Endothelial cell of umbilical vein (primary cell): ENCODE measurements at regions not wholly inside any gene's neighbourhood (a gene's known extent, or its start where the extent isn't known, plus 50 kb on each side); places are given as distances from the start of the nearest gene placed in this dataset.

Experiments used
- BruUV-seq: library from RNA; stranded (reverse); fragments of 400-500 nt; replicated peaks from 2 replicates; lab custom pipeline; 2021; lab: Mats Ljungman, UMichigan
- CTCF ChIA-PET: fragments of 300-600, 350-600 bp; sonication (Branson Sonifier 250); formaldehyde crosslinking; loops from one replicate; lab custom pipeline; 2021; ENCODE audit warnings: antibody characterized with exemption, inconsistent platforms; lab: Charles Lee
- POLR2A ChIA-PET: fragments of 300-600, 350-600 bp; sonication (Branson Sonifier 250); formaldehyde crosslinking; loops from one replicate; lab custom pipeline; 2021; ENCODE audit warnings: antibody characterized with exemption, inconsistent platforms; lab: Charles Lee
- DNase-seq: peaks from one replicate; pipeline ENCODE4 v3.0.0-alpha.2; 2011; ENCODE audit warnings: low read depth, low spot score
- FAIRE-seq: peaks from 2 replicates; lab custom pipeline; 2011; peaks lifted over from hg19 to GRCh38; lab: Jason Lieb, UNC
- H2AFZ ChIP-seq: 2 replicates; pipeline ENCODE4 v1.6.0; 2012; ENCODE audit warnings: low read depth, low read length, control low read depth, inconsistent platforms
- H3K27ac ChIP-seq: 2 replicates; pipeline ENCODE4 v1.5.1; 2011; ENCODE audit warnings: low read depth, mild to moderate bottlenecking, control low read depth, low read length, moderate library complexity; ENCODE audit not compliant: insufficient read depth
- H3K27me3 ChIP-seq, 2 experiments: 2 replicates each; pipeline versions ENCODE4 v1.6.0 to v1.6.1; 2011; ENCODE audit warnings: low read length in 2 of 2, mixed read lengths in 1 of 2; ENCODE audit not compliant: control insufficient read depth in 2 of 2, insufficient read depth in 2 of 2
- H3K36me3 ChIP-seq, 2 experiments: 2 replicates in 1 of 2; 3 replicates in 1 of 2; pipeline ENCODE4 v1.5.1; 2011; ENCODE audit warnings: low read length in 2 of 2, mild to moderate bottlenecking in 1 of 2, moderate library complexity in 1 of 2; ENCODE audit not compliant: control insufficient read depth in 2 of 2, insufficient read depth in 2 of 2; ENCODE audit errors: extremely low read depth in 1 of 2
- H3K4me1 ChIP-seq: 3 replicates; pipeline ENCODE4 v1.5.1; 2011; ENCODE audit warnings: mild to moderate bottlenecking, low read length; ENCODE audit not compliant: control insufficient read depth, insufficient read depth; ENCODE audit errors: extremely low read depth
- H3K4me2 ChIP-seq: 2 replicates; pipeline ENCODE4 v1.6.1; 2011; ENCODE audit warnings: low read length, control low read depth, mixed read lengths; ENCODE audit not compliant: insufficient read depth
- H3K4me3 ChIP-seq, 3 experiments: fragments of 200-600 bp in 1 of 3; sonication (generic), shearing (Covaris generic) in 1 of 3; replicated peaks in 1 of 3; 2 replicates each; pipeline ENCODE4 v1.5.1; 2011 to 2016; ENCODE audit warnings: control low read depth in 3 of 3, low read length in 3 of 3, mild to moderate bottlenecking in 2 of 3, inconsistent platforms in 1 of 3, low read depth in 1 of 3, moderate library complexity in 1 of 3; ENCODE audit not compliant: insufficient read depth in 1 of 3
- H3K79me2 ChIP-seq: 2 replicates; pipeline ENCODE4 v1.6.0; 2012; ENCODE audit warnings: low read length, inconsistent platforms; ENCODE audit not compliant: control insufficient read depth, insufficient read depth
- H3K9ac ChIP-seq: replicated peaks from 2 replicates; pipeline ENCODE3; 2011; ENCODE audit warnings: low read length, control low read depth; ENCODE audit not compliant: insufficient read depth; ENCODE audit errors: extremely low read depth
- H3K9me1 ChIP-seq: replicated peaks from 3 replicates; pipeline ENCODE4 v1.6.0; 2011; ENCODE audit warnings: mild to moderate bottlenecking, low read length; ENCODE audit not compliant: control insufficient read depth, insufficient read depth; ENCODE audit errors: extremely low read depth
- H3K9me3 ChIP-seq: replicated peaks from 2 replicates; pipeline ENCODE4 v1.5.1; 2012; ENCODE audit warnings: low read length, inconsistent platforms; ENCODE audit not compliant: control insufficient read depth, insufficient read depth
- H4K20me1 ChIP-seq: replicated peaks from 2 replicates; pipeline ENCODE3; 2011; ENCODE audit warnings: mild to moderate bottlenecking, low read length; ENCODE audit not compliant: control insufficient read depth, insufficient read depth; ENCODE audit errors: extremely low read depth
- CTCF ChIP-seq, 2 donors: IDR thresholded peaks; 1 replicate in 1 of 2; 2 replicates in 1 of 2; pipeline ENCODE4 v1.5.1; 2011; ENCODE audit warnings: low read length in 2 of 2, mild to moderate bottlenecking in 2 of 2, moderate library complexity in 2 of 2, control low read depth in 1 of 2, inconsistent platforms in 1 of 2, low read depth in 1 of 2; ENCODE audit not compliant: insufficient read depth in 1 of 2; ENCODE audit errors: extremely low read depth in 1 of 2
- EZH2 ChIP-seq: IDR thresholded peaks from 2 replicates; pipeline ENCODE4 v1.6.1; 2012; ENCODE audit warnings: borderline replicate concordance, low read depth, mild to moderate bottlenecking, moderate library complexity, low read length, inconsistent platforms; ENCODE audit not compliant: severe bottlenecking
- FOS ChIP-seq: IDR thresholded peaks from 2 replicates; pipeline ENCODE4 v1.6.1; 2011; ENCODE audit warnings: mild to moderate bottlenecking, low read length, moderate library complexity, borderline replicate concordance; ENCODE audit not compliant: insufficient read depth
- GATA2 ChIP-seq: IDR thresholded peaks from 2 replicates; pipeline ENCODE4 v1.7.0; 2011; ENCODE audit warnings: low read depth, mild to moderate bottlenecking, moderate library complexity, mixed read lengths, low read length; ENCODE audit not compliant: insufficient read length, insufficient read depth
- JUN ChIP-seq: IDR thresholded peaks from 2 replicates; pipeline ENCODE4 v1.6.1; 2011; ENCODE audit warnings: borderline replicate concordance, low read depth; ENCODE audit not compliant: insufficient read length, insufficient read depth
- MYC ChIP-seq: IDR thresholded peaks from one replicate; pipeline ENCODE4 v1.6.1; 2011; ENCODE audit warnings: mild to moderate bottlenecking, low read depth, low read length
- POLR2A ChIP-seq: IDR thresholded peaks from 2 replicates; pipeline ENCODE4 v1.6.1; 2012; ENCODE audit warnings: low read depth, mild to moderate bottlenecking, control low read depth, low read length
- POLR2AphosphoS5 ChIP-seq: IDR thresholded peaks from 2 replicates; pipeline ENCODE4 v1.6.1; 2012; ENCODE audit warnings: low read depth, mild to moderate bottlenecking, control low read depth, low read length, moderate library complexity; ENCODE audit not compliant: insufficient read depth
- dilution Hi-C: fragments of 300-500 bp; cut with MboI; formaldehyde crosslinking; loops from one replicate; pipeline ENCODE4 v1.15.0; 2019; ENCODE audit warnings: low sequenced_read_pairs; ENCODE audit not compliant: extremely low pct_ligation_motif_present
- intact Hi-C: fragments of 100-400 bp; cut with micrococcal nuclease; formaldehyde crosslinking; loops from one replicate; pipeline ENCODE4 v1.10.0; 2022
- TF ChIP-seq, protein P1 (sequence below): IDR thresholded peaks from 2 replicates; pipeline ENCODE4 v1.6.1; 2011; ENCODE audit not compliant: insufficient read depth, insufficient read length

GRCh38 chr4:23667659-23668058, 222.2 kb downstream of the PPARGC1A start:
- BruUV-seq, result no TSS peak
- Histone ChIP-seq H3K9me3 (peaks cover 2% of the 10 kb centered on the region), H3K27ac (no peak overlapping the region), H3K27me3 (no peaks in the 10 kb centered on the region), H3K4me3 (no peak overlapping the region), H3K4me2 (no peak overlapping the region), H3K79me2 (no peaks in the 10 kb centered on the region), H3K36me3 (no peaks in the 10 kb centered on the region), H2AFZ (no peak overlapping the region), H4K20me1 (no peaks in the 10 kb centered on the region), H3K9ac (no peak overlapping the region), H3K9me1 (no peaks in the 10 kb centered on the region), H3K4me1 (no peaks in the 10 kb centered on the region)
- TF ChIP-seq EZH2 (no peak), POLR2A (no peak), GATA2 (no peak), MYC (no peak), FOS (no peak), POLR2AphosphoS5 (no peak), CTCF (IDR thresholded peaks at IDR 0.05; ENCODE audit: extremely low read depth in 1 of 2, insufficient read depth in 1 of 2, low read depth in 1 of 2, low read length in 2 of 2) (no peak), JUN (no peak)
- TF ChIP-seq, protein P1, sequence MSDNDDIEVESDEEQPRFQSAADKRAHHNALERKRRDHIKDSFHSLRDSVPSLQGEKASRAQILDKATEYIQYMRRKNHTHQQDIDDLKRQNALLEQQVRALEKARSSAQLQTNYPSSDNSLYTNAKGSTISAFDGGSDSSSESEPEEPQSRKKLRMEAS, result no peak
- CTCF ChIA-PET, result no interaction called here
- intact Hi-C loops (no loop called here), dilution Hi-C loops (no loop called here)
- no peak for DNase-seq
- POLR2A ChIA-PET, result no interaction called here
- FAIRE-seq, result no peak
